ENCODE measurements at regions not wholly inside any gene's neighbourhood (a gene's known extent, or its start where the extent isn't known, plus 50 kb on each side); places are given as distances from the start of the nearest gene placed in this dataset.

GRCh38 chr5:25955337-25955736 is 1083.0 kb downstream of the CDH9 start (continued):
- TF ChIP-seq DZIP1 (CRISPR knock-in tag; IDR thresholded peaks at IDR 0.05) (no peak), ZNF784 (CRISPR knock-in tag; IDR thresholded peaks at IDR 0.05; ENCODE audit: borderline replicate concordance) (no peak), NR2F2 (IDR thresholded peaks at IDR 0.05; ENCODE audit: borderline replicate concordance, low read depth) (no peak)

- no TSS peak for BruUV-seq (replicated peaks)
- no peak overlapping the region for H2AFZ ChIP-seq (ENCODE audit: low read length)
- H3K4me3 ChIP-seq (replicated peaks in 1 of 3; ENCODE audit: insufficient read depth in 1 of 3, low read depth in 2 of 3, low read length in 3 of 3) = no peak overlapping the region
- no peaks in the 10 kb centered on the region for H4K20me1 ChIP-seq (ENCODE audit: insufficient read depth, low read length)
- peaks cover 63% of the 10 kb centered on the region for H3K9me3 ChIP-seq (ENCODE audit: low read length)
- DNase-seq (ENCODE audit: low spot score) = no peak
- intact Hi-C loops (cut with micrococcal nuclease; ENCODE audit: unreplicated experiment) (no loop called here), in situ Hi-C loops (cut with HindIII; ENCODE audit: extremely low pct_ligation_motif_present, low pct_unique_long_range_greater_than_20kb) (no loop called here)
- TF ChIP-seq PHF5A (CRISPR knock-in tag; IDR thresholded peaks at IDR 0.05; ENCODE audit: low read depth, unreplicated experiment) = no peak
- TF ChIP-seq HOXA5 (CRISPR knock-in tag; IDR thresholded peaks at IDR 0.05) = no peak
- no peak for TF ChIP-seq RAD51 (IDR thresholded peaks at IDR 0.05; ENCODE audit: borderline replicate concordance)
- TF ChIP-seq ZNF784 (CRISPR knock-in tag; IDR thresholded peaks at IDR 0.05; ENCODE audit: borderline replicate concordance) = no peak
- TF ChIP-seq E2F5 (CRISPR knock-in tag; conservative IDR thresholded peaks at IDR 0.05) = no peak
- H3K27ac ChIP-seq (ENCODE audit: extremely low read length, insufficient read depth, low read length) = no peak overlapping the region
- ChIA-PET POLR2A (no interaction called here), CTCF (ENCODE audit: low intra/inter-chr PET ratio, low total read pairs) (no interaction called here)
- no peaks in the 10 kb centered on the region for H3K36me3 ChIP-seq (replicated peaks in 1 of 2; ENCODE audit: control insufficient read depth in 1 of 2, insufficient read depth in 2 of 2, low read length in 2 of 2)
- H3K9ac ChIP-seq (ENCODE audit: insufficient read depth, low read depth, low read length) = no peak overlapping the region
- no peaks in the 10 kb centered on the region for H3K79me2 ChIP-seq (ENCODE audit: insufficient read depth, low read length)
- 7% methylated on average over 4 of the region's 4 CpGs for WGBS (ENCODE audit: low lambda C conversion rate)
- no peak for FAIRE-seq
- no peak for ATAC-seq
- H3K27me3 ChIP-seq (ENCODE audit: control insufficient read depth in 1 of 2, insufficient read depth in 2 of 2, low read length in 2 of 2) = no peaks in the 10 kb centered on the region; a peak in 1 of 5 replicates
- no peaks in the 10 kb centered on the region for H3K4me1 ChIP-seq (ENCODE audit: insufficient read depth, low read length)
- H3K4me2 ChIP-seq (ENCODE audit: low read depth, low read length) = no peak overlapping the region
Measured at GRCh38 chr5:25950681-25951080, 1087.7 kb downstream of the CDH9 start.
